ENCODE measurements at regions not wholly inside any gene's neighbourhood (a gene's known extent, or its start where the extent isn't known, plus 50 kb on each side); places are given as distances from the start of the nearest gene placed in this dataset.
A peak's percentile ranks its signal among the peaks of the same experiment; 100 is the strongest.

GRCh38 chr12:69095765-69096477 lies 143.4 kb upstream of the CPSF6 start:
- no peaks in the 10 kb centered on the region for H3K27me3 Mint-ChIP-seq (ENCODE audit: unreplicated experiment)
- peaks cover 8% of the 10 kb centered on the region for H3K4me1 Mint-ChIP-seq (ENCODE audit: unreplicated experiment)
- no peak overlapping the region for H3K4me3 Mint-ChIP-seq (ENCODE audit: unreplicated experiment)
- TF ChIP-seq CTCF (IDR thresholded peaks at IDR 0.05; ENCODE audit: unreplicated experiment) = no peak
- H3K27ac Mint-ChIP-seq (ENCODE audit: unreplicated experiment) = no peak overlapping the region
- H3K36me3 Mint-ChIP-seq (ENCODE audit: low read depth, unreplicated experiment) = no peaks in the 10 kb centered on the region
- DNase-seq (ENCODE audit: low spot score) = no peak
- H3K9me3 Mint-ChIP-seq (ENCODE audit: unreplicated experiment) = no peaks in the 10 kb centered on the region

GRCh38 chr12:69096669-69097335 lies 142.6 kb upstream of the CPSF6 start:
- no peaks in the 10 kb centered on the region for H3K9me3 Mint-ChIP-seq (ENCODE audit: unreplicated experiment)
- no peaks in the 10 kb centered on the region for H3K36me3 Mint-ChIP-seq (ENCODE audit: low read depth, unreplicated experiment)
- H3K4me1 Mint-ChIP-seq (ENCODE audit: unreplicated experiment) = peaks cover 8% of the 10 kb centered on the region
- no peak for TF ChIP-seq CTCF (IDR thresholded peaks at IDR 0.05; ENCODE audit: unreplicated experiment)
- H3K27ac Mint-ChIP-seq (ENCODE audit: unreplicated experiment) = no peak overlapping the region
- no peak for DNase-seq (ENCODE audit: low spot score)
- H3K27me3 Mint-ChIP-seq (ENCODE audit: unreplicated experiment) = no peaks in the 10 kb centered on the region
- no peak overlapping the region for H3K4me3 Mint-ChIP-seq (ENCODE audit: unreplicated experiment)

GRCh38 chr12:69097619-69098368 lies 141.6 kb upstream of the CPSF6 start:
- Mint-ChIP-seq H3K36me3 (ENCODE audit: low read depth, unreplicated experiment) (no peaks in the 10 kb centered on the region), H3K4me3 (ENCODE audit: unreplicated experiment) (no peak overlapping the region), H3K9me3 (ENCODE audit: unreplicated experiment) (no peaks in the 10 kb centered on the region), H3K27me3 (ENCODE audit: unreplicated experiment) (no peaks in the 10 kb centered on the region), H3K27ac (ENCODE audit: unreplicated experiment) (no peak overlapping the region), H3K4me1 (ENCODE audit: unreplicated experiment) (peaks cover 10% of the 10 kb centered on the region)
- DNase-seq (ENCODE audit: low spot score) = no peak
- TF ChIP-seq CTCF (IDR thresholded peaks at IDR 0.05; ENCODE audit: unreplicated experiment) = no peak

DNA sequence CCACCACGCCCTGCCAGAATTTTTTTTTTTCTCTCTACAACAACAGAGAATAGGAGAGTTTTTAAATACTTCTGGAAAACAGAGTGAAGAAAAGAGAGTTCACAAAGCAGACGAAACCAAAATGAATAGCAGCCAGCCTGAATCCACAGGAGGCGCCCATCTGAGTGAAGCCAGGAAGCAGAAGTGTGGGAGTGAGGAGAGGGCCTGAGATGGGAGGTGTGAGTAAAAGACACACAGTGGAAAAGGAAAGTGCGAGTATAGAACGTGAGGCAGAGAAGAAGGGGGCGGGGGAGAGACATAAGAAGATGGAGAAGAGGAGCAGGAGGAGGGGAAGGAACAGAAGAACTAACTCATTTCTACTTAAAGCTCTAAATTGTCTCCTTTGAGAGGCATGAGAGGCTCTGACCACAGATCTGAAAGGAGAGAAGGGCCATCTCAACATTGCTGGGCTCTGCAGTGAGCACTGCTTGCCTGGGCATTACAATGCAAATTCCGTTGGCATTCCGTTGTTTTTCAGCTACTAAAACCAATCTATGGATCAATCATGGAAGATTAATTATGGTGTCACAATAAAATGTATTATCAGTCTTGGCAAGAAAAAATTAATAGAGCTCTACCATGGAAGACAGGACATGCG lies 140.1 kb upstream of the CPSF6 start:
- DNase-seq (ENCODE audit: low spot score) = no peak
- Mint-ChIP-seq H3K36me3 (ENCODE audit: low read depth, unreplicated experiment) (no peaks in the 10 kb centered on the region), H3K27me3 (ENCODE audit: unreplicated experiment) (no peaks in the 10 kb centered on the region), H3K27ac (ENCODE audit: unreplicated experiment) (peak overlapping the region; percentile 14), H3K4me1 (ENCODE audit: unreplicated experiment) (peaks cover 13% of the 10 kb centered on the region), H3K9me3 (ENCODE audit: unreplicated experiment) (no peaks in the 10 kb centered on the region), H3K4me3 (ENCODE audit: unreplicated experiment) (no peak overlapping the region)
- no peak for TF ChIP-seq CTCF (IDR thresholded peaks at IDR 0.05; ENCODE audit: unreplicated experiment)
